Ecto neural progenitor cell (in vitro differentiated cells): ENCODE measurements at regions not wholly inside any gene's neighbourhood (a gene's known extent, or its start where the extent isn't known, plus 50 kb on each side); places are given as distances from the start of the nearest gene placed in this dataset.

ENCODE experiments used
- DNase-seq: peaks from one replicate; pipeline ENCODE4 v3.0.0-alpha.2; 2018; ENCODE audit warnings: low spot score

- DNase-seq = no peak
Measured at GRCh38 chr7:7118822-7119221, 63.5 kb upstream of the C1GALT1 start.

GRCh38 chr7:7119729-7120128, 62.6 kb upstream of the C1GALT1 start:
- no peak for DNase-seq

- no peak for DNase-seq
Measured at GRCh38 chr7:7122033-7122478, 60.3 kb upstream of the C1GALT1 start.

GRCh38 chr7:7122701-7123281, 59.6 kb upstream of the C1GALT1 start:
- no peak for DNase-seq

- no peak for DNase-seq
Measured at GRCh38 chr7:7125963-7126362, 56.4 kb upstream of the C1GALT1 start.

- DNase-seq = no peak
Measured at GRCh38 chr7:7127773-7128172, 54.6 kb upstream of the C1GALT1 start.

- DNase-seq = no peak
Measured at GRCh38 chr7:7129381-7129780, 53.0 kb upstream of the C1GALT1 start.

GRCh38 chr7:7131273-7131672, 51.1 kb upstream of the C1GALT1 start:
- no peak for DNase-seq
